GM12874 (cell line): ENCODE measurements at regions not wholly inside any gene's neighbourhood (a gene's known extent, or its start where the extent isn't known, plus 50 kb on each side); places are given as distances from the start of the nearest gene placed in this dataset.

Experiments
- TF ChIP-seq, protein P1 (sequence below): IDR thresholded peaks from 2 replicates; pipeline ENCODE4 v1.5.1; 2011; ENCODE audit warnings: low read depth, mild to moderate bottlenecking, control low read depth, low read length, moderate library complexity; ENCODE audit not compliant: insufficient read depth

DNA sequence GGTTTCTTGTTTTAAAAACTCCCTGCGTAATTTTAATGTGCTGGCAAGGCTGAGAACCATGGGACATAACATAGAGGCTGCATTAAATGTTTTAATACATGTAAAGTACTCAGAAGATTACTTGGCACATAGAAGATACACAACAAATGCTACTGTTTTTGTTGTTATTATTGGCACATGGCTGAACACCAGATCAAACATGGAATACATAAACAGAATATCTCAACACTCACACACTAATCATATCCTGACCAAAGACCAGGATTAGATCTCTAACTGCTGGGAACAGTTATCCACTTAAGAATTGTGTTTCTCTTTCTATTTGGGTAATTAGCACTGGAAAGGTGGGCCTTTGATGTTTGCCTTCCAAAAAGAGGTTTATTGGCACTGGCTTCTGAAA, 69.3 kb downstream of the KCNE4 start:
- TF ChIP-seq, protein P1, sequence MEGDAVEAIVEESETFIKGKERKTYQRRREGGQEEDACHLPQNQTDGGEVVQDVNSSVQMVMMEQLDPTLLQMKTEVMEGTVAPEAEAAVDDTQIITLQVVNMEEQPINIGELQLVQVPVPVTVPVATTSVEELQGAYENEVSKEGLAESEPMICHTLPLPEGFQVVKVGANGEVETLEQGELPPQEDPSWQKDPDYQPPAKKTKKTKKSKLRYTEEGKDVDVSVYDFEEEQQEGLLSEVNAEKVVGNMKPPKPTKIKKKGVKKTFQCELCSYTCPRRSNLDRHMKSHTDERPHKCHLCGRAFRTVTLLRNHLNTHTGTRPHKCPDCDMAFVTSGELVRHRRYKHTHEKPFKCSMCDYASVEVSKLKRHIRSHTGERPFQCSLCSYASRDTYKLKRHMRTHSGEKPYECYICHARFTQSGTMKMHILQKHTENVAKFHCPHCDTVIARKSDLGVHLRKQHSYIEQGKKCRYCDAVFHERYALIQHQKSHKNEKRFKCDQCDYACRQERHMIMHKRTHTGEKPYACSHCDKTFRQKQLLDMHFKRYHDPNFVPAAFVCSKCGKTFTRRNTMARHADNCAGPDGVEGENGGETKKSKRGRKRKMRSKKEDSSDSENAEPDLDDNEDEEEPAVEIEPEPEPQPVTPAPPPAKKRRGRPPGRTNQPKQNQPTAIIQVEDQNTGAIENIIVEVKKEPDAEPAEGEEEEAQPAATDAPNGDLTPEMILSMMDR: no peak

DNA sequence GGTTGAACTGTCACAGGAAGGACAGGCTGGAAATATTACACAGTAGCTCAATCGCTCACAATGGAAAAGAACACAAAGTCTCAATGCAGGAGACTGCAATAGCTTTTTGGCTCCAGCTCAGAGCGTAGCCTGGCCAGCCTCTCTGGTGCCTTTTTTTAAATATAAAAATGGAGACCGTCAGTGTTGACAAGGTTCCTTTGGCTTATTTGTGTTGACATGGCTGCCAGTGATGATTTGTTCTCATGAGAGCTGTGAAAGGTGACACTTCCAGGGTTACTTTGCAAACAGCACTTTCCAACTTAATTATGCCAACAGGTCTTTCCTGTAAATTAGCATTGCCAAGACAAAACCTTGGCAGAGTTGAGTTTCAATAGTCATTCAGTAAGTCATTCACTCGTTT, 70.8 kb downstream of the KCNE4 start:
- TF ChIP-seq, protein P1: no peak

DNA sequence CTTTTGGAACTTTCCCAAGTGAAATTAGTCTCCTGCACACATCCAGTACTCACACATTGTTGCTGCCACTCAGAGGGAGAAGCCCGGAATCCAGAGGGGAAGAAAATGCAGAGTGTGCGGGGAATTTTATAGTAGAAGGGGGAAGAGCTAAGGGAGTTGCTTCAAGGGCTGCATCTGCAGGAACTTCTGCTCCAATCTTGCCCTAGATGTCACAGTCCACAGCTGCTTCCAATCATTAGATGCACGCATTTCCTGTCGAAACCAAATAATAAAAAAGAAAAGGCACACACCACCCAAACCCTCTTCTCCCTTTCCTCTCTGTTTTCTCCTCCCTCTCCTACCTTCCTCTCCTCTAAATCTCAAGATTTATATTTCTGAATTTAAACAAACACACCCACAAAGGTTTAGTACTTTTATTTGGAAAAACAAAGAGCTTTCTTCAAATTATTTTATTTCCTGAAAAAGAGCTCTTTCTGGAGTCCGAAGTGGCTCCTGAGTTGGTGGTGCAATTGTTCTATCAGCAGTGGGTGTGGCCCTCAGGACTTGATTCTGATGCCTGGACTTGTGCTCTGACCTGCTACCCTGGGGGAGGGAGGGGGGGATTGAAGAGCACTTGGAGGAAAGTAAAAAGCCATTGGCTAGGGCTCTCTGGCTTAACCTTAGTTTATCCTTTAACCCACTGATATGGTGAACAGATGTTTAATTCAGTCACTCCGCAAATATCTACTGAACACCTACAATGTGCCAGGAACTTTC, 72.0 kb downstream of the KCNE4 start:
- TF ChIP-seq, protein P1: no peak

- TF ChIP-seq, protein P1: no peak
These were observed 89.6 kb downstream of the KCNE4 start for GRCh38 chr2:223141606-223142005.

GRCh38 chr2:223142118-223142517, 90.1 kb downstream of the KCNE4 start:
- TF ChIP-seq, protein P1: no peak

DNA sequence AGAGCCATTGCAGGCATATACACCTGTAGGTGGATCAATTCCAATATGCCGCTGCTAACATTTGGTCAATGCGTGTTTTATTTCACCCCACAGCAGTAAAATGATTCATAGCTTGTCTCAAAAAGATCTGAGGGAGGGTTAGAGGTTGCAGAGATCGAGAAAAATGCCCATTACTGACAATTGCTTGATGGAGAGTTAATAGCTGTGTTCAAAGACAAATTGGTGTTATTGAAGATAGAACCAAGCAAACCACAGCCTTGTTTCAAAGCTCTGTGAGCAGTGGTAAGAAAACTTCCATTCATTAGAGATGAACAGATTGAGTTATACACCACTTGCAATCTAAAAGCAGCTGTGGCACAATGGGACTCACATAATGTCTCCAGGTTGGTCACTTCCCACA, 95.4 kb downstream of the KCNE4 start:
- TF ChIP-seq, protein P1: no peak

- TF ChIP-seq, protein P1: no peak
These were observed 96.5 kb downstream of the KCNE4 start for GRCh38 chr2:223148516-223148915.

DNA sequence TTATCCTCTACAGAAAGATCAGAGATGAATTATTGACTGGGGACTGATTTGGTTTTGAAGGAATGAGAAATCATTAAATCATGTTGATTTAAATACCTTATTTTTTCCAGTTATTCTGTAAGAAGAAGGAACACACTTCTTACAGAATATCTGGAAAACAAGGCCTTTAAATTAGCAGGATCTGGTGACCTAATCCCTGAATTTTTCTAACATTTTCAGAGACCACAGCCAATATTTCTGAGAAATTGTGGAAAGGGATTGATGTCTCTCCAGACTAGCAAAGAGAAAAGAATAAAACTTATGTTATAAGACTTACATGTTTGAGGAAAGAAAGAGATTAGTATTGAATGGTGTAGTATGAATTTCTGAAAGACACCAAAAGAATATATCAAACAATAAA, 104.0 kb downstream of the KCNE4 start:
- TF ChIP-seq, protein P1: no peak
